A673 (cell line): ENCODE measurements at regions not wholly inside any gene's neighbourhood (a gene's known extent, or its start where the extent isn't known, plus 50 kb on each side); places are given as distances from the start of the nearest gene placed in this dataset.

Source experiments
- BruUV-seq: library from RNA; stranded (reverse); fragments of 400-500 nt; replicated peaks from 2 replicates; lab custom pipeline; 2021; lab: Mats Ljungman, UMichigan
- CTCF ChIA-PET: fragments of 300-600 bp; sonication (Branson Sonifier 250); formaldehyde crosslinking; loops from one replicate; lab custom pipeline; 2022; ENCODE audit warnings: antibody characterized with exemption; lab: Charles Lee
- POLR2A ChIA-PET: fragments of 300-600 bp; sonication (Branson Sonifier 250); formaldehyde crosslinking; loops from one replicate; lab custom pipeline; 2022; ENCODE audit warnings: antibody characterized with exemption; ENCODE audit not compliant: low non-redundant PET; lab: Charles Lee
- DNase-seq: peaks from one replicate; pipeline ENCODE4 v3.0.0-alpha.2; 2015; ENCODE audit warnings: low spot score
- H3K27ac ChIP-seq: fragments of 200-600 bp; sonication (generic); 2 replicates; pipeline ENCODE4 v1.5.1; 2016; ENCODE audit warnings: mixed run types, low read depth, mild to moderate bottlenecking, mixed read lengths, antibody characterized with exemption, low read length; ENCODE audit not compliant: poor library complexity, severe bottlenecking
- H3K27me3 ChIP-seq: fragments of 200-600 bp; sonication (generic); replicated peaks from 2 replicates; pipeline ENCODE4 v1.6.1; 2017; ENCODE audit warnings: mixed run types, low read depth, mild to moderate bottlenecking, mixed read lengths, antibody characterized with exemption, low read length; ENCODE audit not compliant: insufficient read depth, poor library complexity
- H3K36me3 ChIP-seq: fragments of 200-600 bp; sonication (generic); 2 replicates; pipeline ENCODE4 v1.6.1; 2016; ENCODE audit warnings: mixed run types, mild to moderate bottlenecking, mixed read lengths, antibody characterized with exemption, low read length; ENCODE audit not compliant: insufficient read depth, poor library complexity, severe bottlenecking
- H3K4me1 ChIP-seq: fragments of 200-600 bp; sonication (generic); 2 replicates; pipeline ENCODE4 v1.6.1; 2017; ENCODE audit warnings: mixed run types, mild to moderate bottlenecking, mixed read lengths, antibody characterized with exemption, low read length; ENCODE audit not compliant: insufficient read depth, poor library complexity, severe bottlenecking
- H3K4me3 ChIP-seq: fragments of 200-600 bp; sonication (generic); 2 replicates; pipeline ENCODE4 v1.5.1; 2016; ENCODE audit warnings: low read depth, mixed run types, mild to moderate bottlenecking, mixed read lengths, low read length; ENCODE audit not compliant: poor library complexity, severe bottlenecking
- H3K9me3 ChIP-seq: fragments of 200-600 bp; sonication (generic); 2 replicates; pipeline ENCODE4 v1.6.1; 2016; ENCODE audit warnings: mixed run types, low read depth, mild to moderate bottlenecking, mixed read lengths, antibody characterized with exemption, low read length; ENCODE audit not compliant: poor library complexity, severe bottlenecking
- EZH2 ChIP-seq: fragments of 200-600 bp; sonication (generic); IDR thresholded peaks from 2 replicates; pipeline ENCODE4 v1.6.1; 2017; ENCODE audit warnings: borderline replicate concordance, low read depth, mild to moderate bottlenecking, mixed read lengths, antibody characterized with exemption, low read length; ENCODE audit not compliant: poor library complexity, severe bottlenecking
- intact Hi-C: fragments of 100-400 bp; cut with micrococcal nuclease; formaldehyde crosslinking; loops from one replicate; pipeline ENCODE4 v1.10.0; 2022; ENCODE audit not compliant: unreplicated experiment
- TF ChIP-seq, protein P1 (sequence below): fragments of 300-800, 200-600 bp; sonication (generic); conservative IDR thresholded peaks from 2 replicates; pipeline ENCODE4 v1.5.1; 2017; ENCODE audit warnings: low read depth, mild to moderate bottlenecking, antibody characterized with exemption, low read length, moderate library complexity, mixed read lengths

DNA sequence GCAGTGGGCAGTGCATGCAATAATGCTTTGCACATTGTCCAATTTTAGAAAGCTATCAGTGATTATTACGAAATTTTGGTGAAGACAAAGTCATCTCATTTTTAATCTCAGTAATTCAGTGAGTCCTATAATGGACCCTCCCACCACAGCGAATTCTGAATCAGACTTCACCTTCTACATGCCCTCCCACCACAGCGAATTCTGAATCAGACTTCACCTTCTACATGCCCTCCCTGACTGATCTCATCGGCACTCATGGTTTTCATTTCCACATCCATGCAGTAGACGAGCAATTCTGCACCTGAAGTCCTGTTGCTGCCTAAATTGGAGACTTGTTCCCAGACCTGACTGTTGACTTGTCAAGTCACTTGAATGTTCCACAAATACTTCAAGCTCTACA lies 522.3 kb downstream of the EIPR1 start:
- intact Hi-C loops: no loop called here
- H3K4me3 ChIP-seq: no peak overlapping the region
- H3K27me3 ChIP-seq: no peaks in the 10 kb centered on the region
- no TSS peak for BruUV-seq
- no peaks in the 10 kb centered on the region for H3K9me3 ChIP-seq
- CTCF ChIA-PET: no interaction called here
- H3K27ac ChIP-seq: no peak overlapping the region
- no peak for TF ChIP-seq EZH2
- TF ChIP-seq, protein P1, sequence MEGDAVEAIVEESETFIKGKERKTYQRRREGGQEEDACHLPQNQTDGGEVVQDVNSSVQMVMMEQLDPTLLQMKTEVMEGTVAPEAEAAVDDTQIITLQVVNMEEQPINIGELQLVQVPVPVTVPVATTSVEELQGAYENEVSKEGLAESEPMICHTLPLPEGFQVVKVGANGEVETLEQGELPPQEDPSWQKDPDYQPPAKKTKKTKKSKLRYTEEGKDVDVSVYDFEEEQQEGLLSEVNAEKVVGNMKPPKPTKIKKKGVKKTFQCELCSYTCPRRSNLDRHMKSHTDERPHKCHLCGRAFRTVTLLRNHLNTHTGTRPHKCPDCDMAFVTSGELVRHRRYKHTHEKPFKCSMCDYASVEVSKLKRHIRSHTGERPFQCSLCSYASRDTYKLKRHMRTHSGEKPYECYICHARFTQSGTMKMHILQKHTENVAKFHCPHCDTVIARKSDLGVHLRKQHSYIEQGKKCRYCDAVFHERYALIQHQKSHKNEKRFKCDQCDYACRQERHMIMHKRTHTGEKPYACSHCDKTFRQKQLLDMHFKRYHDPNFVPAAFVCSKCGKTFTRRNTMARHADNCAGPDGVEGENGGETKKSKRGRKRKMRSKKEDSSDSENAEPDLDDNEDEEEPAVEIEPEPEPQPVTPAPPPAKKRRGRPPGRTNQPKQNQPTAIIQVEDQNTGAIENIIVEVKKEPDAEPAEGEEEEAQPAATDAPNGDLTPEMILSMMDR: no peak
- no peak for DNase-seq
- H3K4me1 ChIP-seq: no peaks in the 10 kb centered on the region
- H3K36me3 ChIP-seq: no peaks in the 10 kb centered on the region
- POLR2A ChIA-PET: no interaction called here

DNA sequence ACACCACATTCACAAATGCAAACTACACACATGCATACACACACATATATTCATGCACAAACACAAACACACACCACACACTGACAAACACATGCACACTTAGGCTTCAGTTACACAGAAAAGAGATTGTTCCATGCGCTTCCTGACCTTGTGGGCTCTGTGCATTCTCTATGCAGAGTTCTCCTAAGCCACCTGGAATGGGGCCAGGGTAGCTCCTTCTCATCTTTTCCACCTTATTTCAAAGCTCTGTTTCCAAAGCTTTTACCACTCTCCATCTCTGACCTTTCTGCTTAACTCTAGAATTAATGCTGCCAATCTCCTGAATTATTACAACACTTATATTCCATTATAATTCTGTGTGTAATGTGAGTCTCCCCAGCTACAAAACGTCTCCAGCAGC lies 522.3 kb upstream of the MYT1L start:
- TF ChIP-seq, protein P1: no peak
- no peak for TF ChIP-seq EZH2
- ChIA-PET CTCF (no interaction called here), POLR2A (no interaction called here)
- no TSS peak for BruUV-seq
- H3K27me3 ChIP-seq: no peaks in the 10 kb centered on the region
- H3K4me3 ChIP-seq: no peak overlapping the region
- H3K36me3 ChIP-seq: no peaks in the 10 kb centered on the region
- H3K27ac ChIP-seq: no peak overlapping the region
- DNase-seq: no peak
- intact Hi-C loops: no loop called here
- H3K9me3 ChIP-seq: no peaks in the 10 kb centered on the region
- no peaks in the 10 kb centered on the region for H3K4me1 ChIP-seq

DNA sequence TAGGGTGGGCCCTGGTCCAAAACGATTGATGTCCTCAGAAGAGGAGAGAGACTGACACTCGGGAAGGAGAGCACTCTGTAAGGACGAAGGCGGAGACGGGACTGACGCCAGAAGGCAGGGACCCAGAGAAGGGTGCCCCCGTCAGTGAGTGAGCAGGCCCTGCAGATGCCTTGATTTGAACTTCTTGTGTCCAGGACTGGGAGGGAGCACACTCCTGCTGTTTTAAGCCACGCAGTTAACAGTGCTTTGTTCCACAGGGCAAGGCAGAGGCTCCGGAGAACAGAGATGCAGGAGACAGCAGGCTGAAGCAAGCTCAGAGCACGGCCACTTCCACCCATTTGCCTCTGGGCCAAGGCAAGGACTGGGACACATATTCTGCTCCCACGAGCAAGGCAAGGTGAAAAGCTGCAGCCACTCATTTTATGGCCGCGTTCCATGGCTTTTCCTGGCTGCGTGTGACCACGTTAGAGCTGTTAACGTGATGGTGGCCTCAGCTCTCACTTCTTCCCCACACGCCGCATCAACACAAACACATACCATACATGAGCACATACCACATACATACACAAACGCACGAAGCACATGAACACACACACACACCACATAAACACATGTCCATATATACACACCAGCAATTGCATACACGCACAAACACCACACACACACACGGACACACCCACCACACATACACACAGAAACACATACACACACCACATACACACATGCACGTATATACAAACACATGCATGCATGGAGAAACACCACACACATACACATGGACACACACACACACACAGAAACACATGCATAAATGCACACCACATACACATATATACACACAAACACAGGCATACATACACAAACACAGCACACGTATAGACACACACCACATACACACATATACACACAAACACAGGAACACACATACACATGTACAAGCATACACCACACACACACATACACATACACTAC lies 521.0 kb upstream of the MYT1L start:
- intact Hi-C loops: no loop called here
- ChIA-PET POLR2A (no interaction called here), CTCF (no interaction called here)
- Histone ChIP-seq H3K27me3 (no peaks in the 10 kb centered on the region), H3K4me1 (peaks cover under 1% of the 10 kb centered on the region), H3K4me3 (no peak overlapping the region), H3K27ac (no peak overlapping the region), H3K36me3 (no peaks in the 10 kb centered on the region), H3K9me3 (no peaks in the 10 kb centered on the region)
- no peak for DNase-seq
- TF ChIP-seq EZH2: no peak
- TF ChIP-seq, protein P1: no peak
- BruUV-seq: no TSS peak
